Progenitor cell of endocrine pancreas (in vitro differentiated cells): ENCODE measurements at regions not wholly inside any gene's neighbourhood (a gene's known extent, or its start where the extent isn't known, plus 50 kb on each side); places are given as distances from the start of the nearest gene placed in this dataset.
A peak's percentile ranks its signal among the peaks of the same experiment; 100 is the strongest.

Experiments
- DNase-seq: peaks from one replicate; pipeline ENCODE4 v3.0.0; 2021; ENCODE audit warnings: low spot score; ENCODE audit not compliant: unreplicated experiment
- H3K27ac Mint-ChIP-seq: 2 replicates; pipeline ENCODE4 v1.8.0; 2021; ENCODE audit warnings: mild to moderate bottlenecking, moderate library complexity, mixed read lengths
- H3K27me3 Mint-ChIP-seq: 2 replicates; pipeline ENCODE4 v1.8.0; 2021; ENCODE audit warnings: mixed read lengths
- H3K36me3 Mint-ChIP-seq: 2 replicates; pipeline ENCODE4 v1.8.0; 2022; ENCODE audit warnings: mixed read lengths; ENCODE audit not compliant: insufficient read depth
- H3K4me1 Mint-ChIP-seq: 2 replicates; pipeline ENCODE4 v1.8.0; 2021; ENCODE audit warnings: low read depth, mixed read lengths
- H3K4me3 Mint-ChIP-seq: 2 replicates; pipeline ENCODE4 v1.8.0; 2021; ENCODE audit warnings: low read depth, mild to moderate bottlenecking, moderate library complexity, mixed read lengths
- H3K9me3 Mint-ChIP-seq: 2 replicates; pipeline ENCODE4 v1.8.0; 2021; ENCODE audit warnings: low read depth, mixed read lengths
- TF ChIP-seq, protein P1 (sequence below): fragments of 200-600 bp; sonication (generic); IDR thresholded peaks from one replicate; pipeline ENCODE4 v1.5.0; 2021; ENCODE audit warnings: antibody characterized with exemption, mild to moderate bottlenecking; ENCODE audit not compliant: unreplicated experiment

DNA sequence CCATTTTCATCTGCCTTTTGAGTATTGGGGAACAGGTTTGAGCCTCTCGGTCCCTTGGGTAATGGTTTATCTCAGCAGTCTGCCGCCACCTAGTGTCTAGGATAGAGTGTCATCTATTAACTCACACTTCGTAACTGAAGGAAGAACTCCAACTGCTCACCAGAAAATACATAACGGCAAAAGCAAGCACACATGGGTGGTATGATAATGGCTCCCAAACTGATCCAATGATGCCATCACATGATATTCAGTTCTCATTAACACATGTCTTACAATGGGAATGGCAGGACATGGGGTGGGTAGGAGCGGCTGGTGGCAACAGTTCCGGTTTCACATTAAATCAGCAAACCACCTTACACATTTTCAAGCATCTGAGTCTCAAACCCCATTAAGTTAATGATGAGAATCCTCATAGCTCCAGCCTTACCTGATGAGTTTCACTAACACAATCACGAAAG is 110.7 kb upstream of the PHACTR1 start:
- Mint-ChIP-seq H3K27ac (no peak overlapping the region), H3K9me3 (no peaks in the 10 kb centered on the region), H3K4me3 (no peak overlapping the region), H3K4me1 (peaks cover 8% of the 10 kb centered on the region), H3K27me3 (peaks cover 13% of the 10 kb centered on the region), H3K36me3 (no peaks in the 10 kb centered on the region)
- DNase-seq = peak; percentile 28
- TF ChIP-seq, protein P1, sequence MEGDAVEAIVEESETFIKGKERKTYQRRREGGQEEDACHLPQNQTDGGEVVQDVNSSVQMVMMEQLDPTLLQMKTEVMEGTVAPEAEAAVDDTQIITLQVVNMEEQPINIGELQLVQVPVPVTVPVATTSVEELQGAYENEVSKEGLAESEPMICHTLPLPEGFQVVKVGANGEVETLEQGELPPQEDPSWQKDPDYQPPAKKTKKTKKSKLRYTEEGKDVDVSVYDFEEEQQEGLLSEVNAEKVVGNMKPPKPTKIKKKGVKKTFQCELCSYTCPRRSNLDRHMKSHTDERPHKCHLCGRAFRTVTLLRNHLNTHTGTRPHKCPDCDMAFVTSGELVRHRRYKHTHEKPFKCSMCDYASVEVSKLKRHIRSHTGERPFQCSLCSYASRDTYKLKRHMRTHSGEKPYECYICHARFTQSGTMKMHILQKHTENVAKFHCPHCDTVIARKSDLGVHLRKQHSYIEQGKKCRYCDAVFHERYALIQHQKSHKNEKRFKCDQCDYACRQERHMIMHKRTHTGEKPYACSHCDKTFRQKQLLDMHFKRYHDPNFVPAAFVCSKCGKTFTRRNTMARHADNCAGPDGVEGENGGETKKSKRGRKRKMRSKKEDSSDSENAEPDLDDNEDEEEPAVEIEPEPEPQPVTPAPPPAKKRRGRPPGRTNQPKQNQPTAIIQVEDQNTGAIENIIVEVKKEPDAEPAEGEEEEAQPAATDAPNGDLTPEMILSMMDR = peak; percentile 83

GRCh38 chr6:12606616-12607015 is 110.0 kb upstream of the PHACTR1 start:
- H3K36me3 Mint-ChIP-seq = no peaks in the 10 kb centered on the region
- peaks cover 7% of the 10 kb centered on the region for H3K4me1 Mint-ChIP-seq
- peaks cover 17% of the 10 kb centered on the region for H3K27me3 Mint-ChIP-seq
- TF ChIP-seq, protein P1 = no peak
- no peak overlapping the region for H3K4me3 Mint-ChIP-seq
- DNase-seq = no peak
- no peaks in the 10 kb centered on the region for H3K9me3 Mint-ChIP-seq
- H3K27ac Mint-ChIP-seq = no peak overlapping the region

DNA sequence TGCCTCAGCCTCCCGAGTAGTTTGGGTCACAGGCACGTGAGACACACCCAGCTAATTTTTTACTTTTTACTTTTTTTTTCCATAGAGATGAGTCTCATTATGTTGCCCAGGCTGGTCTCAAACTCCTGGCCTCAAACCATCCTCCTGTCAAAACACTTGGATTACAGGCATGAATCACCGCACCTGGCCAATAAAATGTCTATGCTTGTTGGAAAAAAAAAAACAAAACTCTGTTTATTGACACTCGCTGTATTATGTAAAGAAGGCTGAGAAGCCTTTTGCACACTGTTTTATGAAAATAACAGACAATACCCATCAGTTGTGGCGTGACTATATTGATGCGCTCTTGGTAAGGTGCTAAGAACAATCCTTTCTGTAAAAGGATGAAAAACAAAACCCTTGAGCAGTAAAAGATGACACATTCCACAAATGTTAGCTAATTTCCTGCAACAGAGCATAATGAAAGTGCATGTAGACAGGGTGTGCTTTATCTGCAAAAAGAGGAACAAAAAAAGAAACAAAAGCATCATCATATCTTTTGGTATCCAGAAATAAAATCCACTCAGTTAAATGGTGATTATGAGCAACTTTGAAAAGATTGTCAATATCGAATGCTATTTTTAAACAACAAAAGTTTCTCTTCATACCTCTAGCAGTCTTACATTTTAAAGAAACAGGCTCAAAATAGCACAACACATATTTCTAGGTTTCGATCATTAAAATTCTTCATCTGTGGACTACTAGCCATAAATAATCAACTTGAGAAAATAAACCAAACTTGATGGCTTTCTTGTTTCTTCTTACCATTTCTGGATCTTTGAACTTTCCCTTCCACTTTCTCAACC is 108.3 kb upstream of the PHACTR1 start:
- Mint-ChIP-seq H3K9me3 (no peaks in the 10 kb centered on the region), H3K4me3 (no peak overlapping the region), H3K4me1 (no peaks in the 10 kb centered on the region), H3K36me3 (no peaks in the 10 kb centered on the region), H3K27ac (no peak overlapping the region), H3K27me3 (peaks cover 17% of the 10 kb centered on the region)
- DNase-seq = no peak
- TF ChIP-seq, protein P1 = no peak

DNA sequence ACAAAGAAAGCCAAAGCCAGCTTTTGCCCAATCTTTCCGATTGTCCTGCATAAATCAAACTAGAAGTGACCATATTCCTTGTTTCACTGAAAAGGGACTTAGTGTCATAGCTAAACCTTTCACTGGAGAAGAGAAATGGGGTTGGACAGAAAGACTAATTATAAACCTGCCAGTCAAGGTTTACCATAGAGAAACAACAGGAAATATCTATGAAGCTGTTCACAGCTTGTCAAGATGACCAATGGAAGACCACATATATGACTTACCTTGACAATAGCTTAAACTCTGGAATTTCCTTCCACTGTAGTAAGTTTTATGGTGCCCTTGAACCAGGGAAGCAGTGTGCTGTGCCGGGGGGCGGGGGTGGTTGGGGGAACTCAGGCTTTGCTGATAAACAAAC is 107.7 kb upstream of the PHACTR1 start:
- Mint-ChIP-seq H3K4me3 (no peak overlapping the region), H3K27me3 (peaks cover 17% of the 10 kb centered on the region), H3K36me3 (no peaks in the 10 kb centered on the region), H3K27ac (no peak overlapping the region), H3K9me3 (no peaks in the 10 kb centered on the region), H3K4me1 (no peaks in the 10 kb centered on the region)
- no peak for DNase-seq
- TF ChIP-seq, protein P1 = no peak

DNA sequence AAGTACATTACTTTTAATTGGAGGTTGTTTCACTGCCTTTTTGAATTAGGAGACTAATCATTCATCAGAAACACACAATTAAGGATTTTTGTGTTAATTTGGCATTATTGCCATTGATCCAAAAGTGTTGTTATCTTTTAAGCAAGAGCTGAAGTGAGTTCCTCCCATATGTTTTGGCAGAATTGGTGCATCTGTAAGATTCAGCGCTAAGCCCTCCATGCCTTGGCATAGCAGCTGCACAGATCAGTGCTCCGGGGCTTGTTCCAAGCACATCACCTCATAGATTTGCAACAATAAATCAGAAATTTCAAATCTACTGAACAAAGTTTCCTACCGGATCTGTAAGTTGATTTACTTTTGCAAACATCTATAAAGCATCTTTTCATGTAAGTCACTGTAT is 106.8 kb upstream of the PHACTR1 start:
- no peaks in the 10 kb centered on the region for H3K4me1 Mint-ChIP-seq
- H3K9me3 Mint-ChIP-seq = no peaks in the 10 kb centered on the region
- peaks cover 17% of the 10 kb centered on the region for H3K27me3 Mint-ChIP-seq
- TF ChIP-seq, protein P1 = no peak
- no peak overlapping the region for H3K4me3 Mint-ChIP-seq
- H3K27ac Mint-ChIP-seq = no peak overlapping the region
- no peaks in the 10 kb centered on the region for H3K36me3 Mint-ChIP-seq
- no peak for DNase-seq
